Inferior parietal cortex (tissue), 1 donor: ENCODE measurements at regions not wholly inside any gene's neighbourhood (a gene's known extent, or its start where the extent isn't known, plus 50 kb on each side); places are given as distances from the start of the nearest gene placed in this dataset.
A peak's percentile ranks its signal among the peaks of the same experiment; 100 is the strongest.

Experiments
- DNase-seq: peaks from one replicate; pipeline ENCODE4 v3.0.0-alpha.2; 2016; ENCODE audit errors: extremely low spot score

GRCh38 chr4:24476282-24476681 lies 108.1 kb downstream of the DHX15 start:
- no peak for DNase-seq

GRCh38 chr4:24475756-24476155 lies 108.6 kb downstream of the DHX15 start:
- no peak for DNase-seq

- peak; percentile 56 for DNase-seq
Measured at GRCh38 chr4:24473309-24473721, 111.0 kb downstream of the DHX15 start.

DNA sequence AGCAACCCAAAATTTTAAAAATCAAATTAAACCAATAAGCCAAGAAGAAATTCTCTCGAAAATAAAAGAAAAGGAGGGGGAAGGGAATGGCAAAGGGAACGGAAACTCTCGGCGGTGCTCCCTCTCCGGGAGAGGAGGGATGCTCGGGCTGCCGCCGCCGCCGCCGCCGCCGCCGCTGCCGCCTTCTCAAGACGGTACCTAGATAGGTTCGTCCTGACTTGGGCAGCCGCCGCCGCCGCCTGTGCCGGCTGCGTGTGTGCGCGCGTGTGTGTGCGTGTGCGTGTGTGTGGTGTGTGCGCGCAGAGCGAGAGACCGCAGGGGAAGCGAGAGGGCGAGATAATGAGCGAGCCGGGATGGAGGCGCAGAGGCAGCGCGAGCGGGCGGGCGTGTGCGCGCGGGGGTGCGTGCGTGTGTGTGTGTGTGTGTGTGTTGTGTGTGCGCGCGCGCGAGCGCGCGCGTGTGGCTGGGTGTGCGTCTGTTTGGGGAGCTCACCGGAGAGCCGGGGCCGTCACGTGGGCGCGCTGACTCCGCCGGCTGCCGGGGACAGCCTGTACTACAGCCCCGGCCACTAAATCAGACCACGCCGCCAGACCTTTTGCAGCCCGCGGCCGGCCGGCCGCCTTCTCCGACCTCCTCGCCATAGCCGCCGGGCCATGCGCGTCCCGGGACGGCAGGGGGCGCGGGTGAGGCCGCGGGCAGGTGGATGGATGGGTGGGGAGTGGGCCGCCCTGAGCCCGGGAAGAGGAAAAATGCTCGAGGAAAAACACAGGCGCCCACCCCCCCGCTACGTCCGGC lies 111.6 kb downstream of the DHX15 start:
- peak; percentile 64 for DNase-seq

- no peak for DNase-seq
Measured at GRCh38 chr4:24472161-24472510, 112.2 kb downstream of the DHX15 start.

- DNase-seq = no peak
Measured at GRCh38 chr4:24471486-24472160, 112.7 kb downstream of the DHX15 start.

GRCh38 chr4:24470666-24471485 lies 113.5 kb downstream of the DHX15 start:
- no peak for DNase-seq

DNA sequence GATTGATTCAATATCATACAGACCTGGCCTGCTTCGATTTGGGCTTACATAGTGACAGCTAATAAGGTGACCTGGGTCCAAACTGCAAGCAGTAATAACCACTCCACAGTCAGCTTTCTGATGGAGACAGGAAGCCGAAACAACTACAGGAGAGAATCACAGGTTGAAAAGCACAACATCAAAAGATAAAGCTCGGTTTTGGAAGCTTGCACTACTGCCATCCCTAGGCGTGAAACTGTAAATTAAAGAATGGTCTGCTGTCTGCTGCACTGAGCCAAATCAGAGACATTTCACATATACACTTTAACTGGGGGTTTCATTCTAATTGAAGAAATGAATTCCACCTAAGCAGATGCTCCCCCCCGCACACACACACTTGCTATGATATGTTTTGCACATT lies 116.3 kb downstream of the DHX15 start:
- DNase-seq = peak; percentile 27

DNA sequence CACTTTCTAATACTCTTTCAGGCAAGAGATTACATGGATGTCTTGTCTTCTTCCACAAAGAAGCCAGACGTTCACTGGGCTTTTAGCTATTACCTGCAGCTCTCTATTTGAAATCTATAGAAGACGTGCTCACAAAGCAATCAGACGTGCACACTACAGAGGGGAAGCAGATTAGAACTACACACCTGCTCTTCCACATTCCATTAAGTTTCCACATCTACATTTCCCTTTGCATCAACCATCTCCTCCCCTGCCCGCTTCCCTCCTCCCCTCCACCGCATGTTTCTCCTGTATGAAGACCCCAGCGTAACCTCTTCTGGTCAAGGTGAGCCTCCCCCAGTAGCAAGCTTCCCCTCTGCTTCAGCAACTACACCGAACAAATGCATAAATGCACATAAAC lies 119.8 kb downstream of the DHX15 start:
- no peak for DNase-seq

GRCh38 chr4:24456431-24456830 lies 127.9 kb downstream of the DHX15 start:
- DNase-seq = no peak

GRCh38 chr4:24453951-24454350 lies 130.4 kb downstream of the DHX15 start:
- no peak for DNase-seq

GRCh38 chr4:24451870-24452269 lies 132.5 kb downstream of the DHX15 start:
- no peak for DNase-seq

GRCh38 chr4:24443200-24443599 lies 141.2 kb downstream of the DHX15 start:
- no peak for DNase-seq

- no peak for DNase-seq
Measured at GRCh38 chr4:24440765-24441164, 143.6 kb downstream of the DHX15 start.

- no peak for DNase-seq
Measured at GRCh38 chr4:24434241-24434640, 150.1 kb downstream of the DHX15 start.

GRCh38 chr4:24433515-24434214 lies 150.7 kb downstream of the DHX15 start:
- DNase-seq = no peak

GRCh38 chr4:24428850-24429249 lies 155.5 kb downstream of the DHX15 start:
- DNase-seq = no peak

- no peak for DNase-seq
Measured at GRCh38 chr4:24426557-24426956, 157.8 kb downstream of the DHX15 start.

DNA sequence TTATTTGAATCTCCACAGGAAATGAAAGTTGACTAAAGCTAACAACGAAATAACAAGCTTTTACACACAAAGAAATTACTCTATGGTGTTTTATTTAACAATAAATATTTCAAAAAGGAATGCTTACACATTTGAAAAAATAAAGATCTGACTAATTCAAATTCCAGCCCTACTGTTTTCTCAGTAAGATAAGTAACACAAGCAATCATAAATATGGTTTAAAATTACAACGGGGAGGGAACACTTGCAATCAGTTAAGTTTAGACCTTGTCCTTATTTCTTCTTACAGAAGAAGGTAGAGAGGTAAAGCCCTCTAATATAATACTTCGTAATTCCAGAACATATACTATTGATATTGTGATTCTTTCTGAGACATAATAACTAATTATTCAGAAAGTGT lies 158.5 kb downstream of the DHX15 start:
- no peak for DNase-seq

DNA sequence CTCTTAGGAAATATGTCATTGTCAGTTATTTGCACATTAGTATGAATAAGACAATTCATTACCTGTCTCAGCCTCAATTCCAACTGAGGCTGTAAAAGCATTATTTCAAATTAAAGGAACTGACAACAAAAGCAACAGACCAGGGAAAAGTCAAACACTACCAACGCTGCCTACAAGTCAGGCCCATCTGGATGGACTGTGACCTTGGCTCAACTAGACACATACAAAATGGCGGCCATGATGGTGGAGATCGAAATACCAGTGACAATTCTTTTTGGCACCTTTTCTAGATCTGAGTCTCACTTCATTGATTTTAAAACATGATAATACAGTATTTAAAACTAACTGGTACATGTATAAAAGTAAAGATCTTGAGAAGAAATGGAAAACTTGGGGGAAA lies 160.7 kb downstream of the DHX15 start:
- no peak for DNase-seq

GRCh38 chr4:24422644-24423043 lies 161.7 kb downstream of the DHX15 start:
- DNase-seq = no peak
